ENCODE measurements at regions not wholly inside any gene's neighbourhood (a gene's known extent, or its start where the extent isn't known, plus 50 kb on each side); places are given as distances from the start of the nearest gene placed in this dataset.

DNA sequence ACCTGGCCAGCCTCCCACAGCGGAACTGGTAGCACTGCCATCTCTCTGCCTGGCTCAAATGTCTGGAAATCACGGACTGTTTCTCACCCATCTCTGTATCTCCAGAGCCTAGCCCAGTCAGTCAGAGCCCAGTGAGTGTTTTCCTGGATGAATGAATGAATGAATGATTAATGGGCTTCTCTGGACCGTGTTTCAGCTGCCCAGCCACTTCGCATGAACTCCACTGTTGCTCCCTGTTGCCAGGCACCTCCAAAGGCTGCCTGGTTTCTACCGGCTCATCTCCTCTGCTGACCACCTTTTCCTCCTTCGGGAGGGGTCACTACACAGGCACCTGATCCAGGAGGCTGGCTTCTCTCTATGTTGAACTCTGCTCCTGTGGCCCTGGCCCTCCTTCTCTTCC is 91.0 kb upstream of the SDK2 start:
- Mint-ChIP-seq H3K27ac (peak overlapping the region in 1 of 3 donors; percentile 56), H3K36me3 (peaks cover 6% of the 10 kb centered on the region), H3K4me1 (peaks cover 0 to 14% (median 1%) of the 10 kb centered on the region in 4 donors), H3K9me3 (peaks cover 0 to 17% (median 8%) of the 10 kb centered on the region in 7 donors), H3K4me3 (no peak overlapping the region), H3K27me3 (no peaks in the 10 kb centered on the region)
- DNase-seq: no peak
- Histone ChIP-seq H3K36me3 (ENCODE audit: control insufficient read depth, insufficient read depth, low read length) (no peaks in the 10 kb centered on the region), H3K4me3 (ENCODE audit: low read depth, low read length) (no peak overlapping the region), H3K4me1 (ENCODE audit: control insufficient read depth, insufficient read depth, low read length, poor library complexity, severe bottlenecking) (no peaks in the 10 kb centered on the region), H3K27me3 (ENCODE audit: control insufficient read depth, insufficient read depth, low read length) (peaks cover 3% of the 10 kb centered on the region), H3K27ac (ENCODE audit: insufficient read depth, low read length, poor library complexity, severe bottlenecking) (no peak overlapping the region), H3K9me3 (ENCODE audit: control insufficient read depth in 2 of 2, low read length in 2 of 2) (peaks cover 6 to 11% of the 10 kb centered on the region in 2 experiments)
- ATAC-seq (ENCODE audit: low read depth in 2 of 2): no peak

DNA sequence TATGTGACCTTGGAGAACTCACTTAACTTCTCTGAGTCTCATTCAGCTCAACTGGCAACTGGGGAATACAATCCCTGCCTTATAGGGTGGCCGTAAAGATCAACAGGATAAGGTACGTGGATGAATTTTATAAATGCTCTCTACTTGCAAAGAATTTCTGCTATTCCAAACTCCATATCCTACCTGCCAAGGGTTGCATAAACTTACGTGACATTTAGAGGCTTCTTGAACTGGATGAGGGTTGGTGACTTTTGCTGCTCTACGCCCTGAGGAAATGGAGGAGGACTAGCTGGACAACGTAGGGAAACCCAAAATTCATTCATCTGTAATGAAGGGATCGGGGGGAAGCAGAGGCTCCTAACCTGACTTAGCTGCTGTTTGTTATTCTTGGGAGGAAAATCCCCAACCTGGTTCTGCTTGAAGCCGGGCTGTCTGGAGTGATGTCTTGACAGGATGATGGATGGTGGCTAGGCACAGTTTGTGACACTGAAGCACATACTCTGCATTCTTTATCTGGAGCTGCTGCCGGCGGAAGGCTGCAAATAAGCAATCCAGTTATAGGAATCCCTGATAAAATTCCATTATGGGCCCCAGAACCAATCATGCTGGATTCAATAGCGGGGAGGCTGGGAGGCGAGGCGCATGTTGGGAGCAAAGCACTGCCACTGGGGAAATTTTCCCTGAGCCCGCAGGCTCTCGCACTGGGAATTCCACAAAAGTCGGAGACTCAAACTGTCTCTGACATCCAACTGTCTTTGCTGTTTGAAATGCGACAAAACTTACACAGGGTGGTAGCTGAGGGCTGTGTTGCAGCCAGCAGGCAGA is 94.7 kb upstream of the SDK2 start:
- no peak overlapping the region for H3K27ac ChIP-seq (ENCODE audit: insufficient read depth, low read length, poor library complexity, severe bottlenecking)
- H3K4me3 Mint-ChIP-seq: no peak overlapping the region
- H3K4me1 ChIP-seq (ENCODE audit: control insufficient read depth, insufficient read depth, low read length, poor library complexity, severe bottlenecking): no peaks in the 10 kb centered on the region
- H3K27me3 ChIP-seq (ENCODE audit: control insufficient read depth, insufficient read depth, low read length): no peaks in the 10 kb centered on the region
- no peaks in the 10 kb centered on the region for H3K9me3 Mint-ChIP-seq
- H3K36me3 Mint-ChIP-seq: no peaks in the 10 kb centered on the region
- H3K9me3 ChIP-seq (ENCODE audit: control insufficient read depth in 2 of 2, low read length in 2 of 2): no peaks in the 10 kb centered on the region
- H3K27ac Mint-ChIP-seq: no peak overlapping the region
- DNase-seq (no peak), ATAC-seq (ENCODE audit: low read depth in 2 of 2) (no peak)
- no peak overlapping the region for H3K4me3 ChIP-seq (ENCODE audit: low read depth, low read length)
- H3K4me1 Mint-ChIP-seq: peaks cover 0 to 19% (median 4%) of the 10 kb centered on the region in 4 donors
- H3K27me3 Mint-ChIP-seq: no peaks in the 10 kb centered on the region
- no peaks in the 10 kb centered on the region for H3K36me3 ChIP-seq (ENCODE audit: control insufficient read depth, insufficient read depth, low read length)

DNA sequence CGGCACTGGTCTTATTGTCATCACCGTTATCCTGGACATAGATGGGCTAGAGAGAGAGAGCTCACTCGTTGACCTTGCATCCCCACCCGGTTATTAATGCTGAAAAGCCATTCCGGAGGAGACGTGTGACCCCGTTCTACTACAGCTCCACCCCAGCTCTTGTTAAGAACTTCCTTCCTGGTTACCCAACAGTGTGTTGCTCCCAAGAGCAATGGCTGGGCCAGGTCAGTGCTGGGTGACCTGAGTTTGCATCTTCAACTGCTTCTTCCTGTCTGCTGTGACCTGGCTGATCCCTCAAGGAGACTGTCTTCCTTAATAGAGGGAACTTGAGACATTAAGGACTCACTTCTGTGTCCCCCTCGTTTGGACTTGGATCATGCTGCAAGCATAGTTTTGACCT is 96.1 kb upstream of the SDK2 start:
- Histone ChIP-seq H3K36me3 (ENCODE audit: control insufficient read depth, insufficient read depth, low read length) (no peaks in the 10 kb centered on the region), H3K27ac (ENCODE audit: insufficient read depth, low read length, poor library complexity, severe bottlenecking) (no peak overlapping the region), H3K27me3 (ENCODE audit: control insufficient read depth, insufficient read depth, low read length) (no peaks in the 10 kb centered on the region), H3K4me3 (ENCODE audit: low read depth, low read length) (no peak overlapping the region), H3K4me1 (ENCODE audit: control insufficient read depth, insufficient read depth, low read length, poor library complexity, severe bottlenecking) (no peaks in the 10 kb centered on the region), H3K9me3 (ENCODE audit: control insufficient read depth in 2 of 2, low read length in 2 of 2) (no peaks in the 10 kb centered on the region)
- H3K36me3 Mint-ChIP-seq: no peaks in the 10 kb centered on the region
- peak overlapping the region in 1 of 3 donors; percentile 20 for H3K27ac Mint-ChIP-seq
- H3K27me3 Mint-ChIP-seq: peaks cover 4% of the 10 kb centered on the region
- H3K4me3 Mint-ChIP-seq: no peak overlapping the region
- H3K4me1 Mint-ChIP-seq: peaks cover 0 to 19% (median 6%) of the 10 kb centered on the region in 4 donors
- no peak for DNase-seq
- H3K9me3 Mint-ChIP-seq: no peaks in the 10 kb centered on the region
- no peak for ATAC-seq (ENCODE audit: low read depth in 2 of 2)

DNA sequence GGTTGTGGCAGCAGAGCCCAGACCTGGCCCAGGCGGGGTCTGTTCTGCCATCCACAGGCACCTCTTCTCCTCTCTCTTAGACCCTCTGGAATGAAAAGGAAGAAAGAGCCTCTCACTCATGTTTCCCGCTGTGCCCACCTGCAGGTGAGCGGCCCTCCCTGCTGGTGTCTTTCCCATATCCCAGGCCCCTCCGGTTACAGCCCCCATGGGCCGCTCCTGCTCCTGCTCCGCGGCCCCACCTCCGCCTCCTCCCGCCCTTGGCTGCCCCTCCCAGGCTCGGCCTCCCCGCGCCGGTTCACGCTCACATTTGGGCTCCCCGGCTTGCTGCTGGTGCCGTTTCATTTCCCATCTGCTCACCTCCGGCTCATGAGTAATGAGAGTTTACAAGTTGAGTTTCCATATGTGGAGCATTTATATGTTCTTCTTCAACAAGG is 98.7 kb upstream of the SDK2 start:
- Mint-ChIP-seq H3K9me3 (no peaks in the 10 kb centered on the region), H3K4me3 (no peak overlapping the region), H3K27me3 (peaks cover 4% of the 10 kb centered on the region), H3K36me3 (no peaks in the 10 kb centered on the region), H3K4me1 (peaks cover 0 to 19% (median 6%) of the 10 kb centered on the region in 4 donors), H3K27ac (no peak overlapping the region)
- ATAC-seq (ENCODE audit: low read depth in 2 of 2) (no peak), DNase-seq (no peak)
- H3K27ac ChIP-seq (ENCODE audit: insufficient read depth, low read length, poor library complexity, severe bottlenecking): no peak overlapping the region
- H3K9me3 ChIP-seq (ENCODE audit: control insufficient read depth in 2 of 2, low read length in 2 of 2): no peaks in the 10 kb centered on the region
- H3K4me3 ChIP-seq (ENCODE audit: low read depth, low read length): no peak overlapping the region
- no peaks in the 10 kb centered on the region for H3K36me3 ChIP-seq (ENCODE audit: control insufficient read depth, insufficient read depth, low read length)
- no peaks in the 10 kb centered on the region for H3K27me3 ChIP-seq (ENCODE audit: control insufficient read depth, insufficient read depth, low read length)
- H3K4me1 ChIP-seq (ENCODE audit: control insufficient read depth, insufficient read depth, low read length, poor library complexity, severe bottlenecking): no peaks in the 10 kb centered on the region

DNA sequence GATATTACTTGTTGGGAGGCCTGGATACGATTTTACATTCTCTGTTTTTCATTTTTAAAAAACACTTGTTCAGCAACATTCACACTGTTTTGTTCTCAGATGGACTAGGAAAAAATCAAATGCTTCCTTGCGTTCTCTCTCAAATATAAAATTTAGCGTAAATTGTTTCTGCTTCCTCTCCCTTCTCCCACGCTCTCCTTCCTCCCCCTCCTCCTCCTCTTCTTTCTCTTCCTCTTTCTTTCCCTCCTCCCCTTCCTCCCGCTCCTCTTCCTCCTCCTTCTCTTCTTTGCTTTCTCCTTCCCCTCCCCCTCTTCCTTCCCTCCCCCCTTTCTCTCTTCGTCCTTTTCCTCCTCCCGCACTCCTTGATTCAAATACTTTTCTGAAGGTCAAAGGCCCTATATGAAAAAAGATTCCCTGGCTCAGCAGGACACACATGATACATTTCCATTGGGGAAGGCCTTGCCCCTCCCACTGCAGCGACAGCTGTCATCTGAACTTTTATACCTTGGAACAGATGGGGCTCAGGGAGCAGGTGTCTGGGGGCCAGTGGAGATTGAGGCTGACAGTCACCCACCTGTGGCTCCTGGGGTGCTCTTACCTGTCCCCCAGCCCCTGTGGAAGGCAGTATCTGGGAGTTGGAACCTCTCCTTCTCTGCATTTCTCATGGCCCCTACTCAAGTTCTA is 99.4 kb upstream of the SDK2 start:
- Histone ChIP-seq H3K27ac (ENCODE audit: insufficient read depth, low read length, poor library complexity, severe bottlenecking) (no peak overlapping the region), H3K9me3 (ENCODE audit: control insufficient read depth in 2 of 2, low read length in 2 of 2) (no peaks in the 10 kb centered on the region), H3K27me3 (ENCODE audit: control insufficient read depth, insufficient read depth, low read length) (no peaks in the 10 kb centered on the region), H3K36me3 (ENCODE audit: control insufficient read depth, insufficient read depth, low read length) (no peaks in the 10 kb centered on the region), H3K4me1 (ENCODE audit: control insufficient read depth, insufficient read depth, low read length, poor library complexity, severe bottlenecking) (no peaks in the 10 kb centered on the region), H3K4me3 (ENCODE audit: low read depth, low read length) (no peak overlapping the region)
- peaks cover 0 to 16% (median 6%) of the 10 kb centered on the region in 4 donors for H3K4me1 Mint-ChIP-seq
- ATAC-seq (ENCODE audit: low read depth in 2 of 2): no peak
- no peaks in the 10 kb centered on the region for H3K36me3 Mint-ChIP-seq
- H3K27me3 Mint-ChIP-seq: peaks cover 4% of the 10 kb centered on the region
- DNase-seq: no peak
- no peak overlapping the region for H3K27ac Mint-ChIP-seq
- H3K9me3 Mint-ChIP-seq: no peaks in the 10 kb centered on the region
- H3K4me3 Mint-ChIP-seq: no peak overlapping the region

DNA sequence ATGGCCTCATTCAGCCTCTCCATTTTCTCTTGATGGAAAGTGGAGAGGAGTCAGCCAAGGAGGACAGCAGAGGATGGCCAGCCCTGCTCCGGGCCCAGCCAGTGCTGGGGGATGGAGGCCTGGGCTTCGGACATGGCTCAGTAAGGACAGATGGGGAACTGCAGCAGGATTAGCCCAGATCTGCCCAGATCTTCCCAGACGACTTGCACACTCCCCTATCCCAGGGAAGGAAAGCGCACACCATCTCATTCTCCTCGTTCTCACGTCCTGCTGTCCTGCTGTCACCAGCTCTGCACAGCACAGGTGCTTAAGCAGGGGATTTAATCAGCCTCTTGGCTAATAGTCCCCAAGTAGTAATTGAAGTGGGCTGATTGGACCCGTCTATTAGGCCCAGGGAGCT is 100.2 kb upstream of the SDK2 start:
- Mint-ChIP-seq H3K27me3 (peaks cover 4% of the 10 kb centered on the region), H3K9me3 (no peaks in the 10 kb centered on the region), H3K4me1 (peaks cover 0 to 12% (median 6%) of the 10 kb centered on the region in 4 donors), H3K27ac (peak overlapping the region in 1 of 3 donors; percentile 55), H3K4me3 (no peak overlapping the region), H3K36me3 (no peaks in the 10 kb centered on the region)
- Histone ChIP-seq H3K9me3 (ENCODE audit: control insufficient read depth in 2 of 2, low read length in 2 of 2) (no peaks in the 10 kb centered on the region), H3K4me1 (ENCODE audit: control insufficient read depth, insufficient read depth, low read length, poor library complexity, severe bottlenecking) (no peaks in the 10 kb centered on the region), H3K27ac (ENCODE audit: insufficient read depth, low read length, poor library complexity, severe bottlenecking) (no peak overlapping the region), H3K36me3 (ENCODE audit: control insufficient read depth, insufficient read depth, low read length) (no peaks in the 10 kb centered on the region), H3K4me3 (ENCODE audit: low read depth, low read length) (no peak overlapping the region), H3K27me3 (ENCODE audit: control insufficient read depth, insufficient read depth, low read length) (no peaks in the 10 kb centered on the region)
- no peak for DNase-seq
- ATAC-seq (ENCODE audit: low read depth in 2 of 2): no peak

DNA sequence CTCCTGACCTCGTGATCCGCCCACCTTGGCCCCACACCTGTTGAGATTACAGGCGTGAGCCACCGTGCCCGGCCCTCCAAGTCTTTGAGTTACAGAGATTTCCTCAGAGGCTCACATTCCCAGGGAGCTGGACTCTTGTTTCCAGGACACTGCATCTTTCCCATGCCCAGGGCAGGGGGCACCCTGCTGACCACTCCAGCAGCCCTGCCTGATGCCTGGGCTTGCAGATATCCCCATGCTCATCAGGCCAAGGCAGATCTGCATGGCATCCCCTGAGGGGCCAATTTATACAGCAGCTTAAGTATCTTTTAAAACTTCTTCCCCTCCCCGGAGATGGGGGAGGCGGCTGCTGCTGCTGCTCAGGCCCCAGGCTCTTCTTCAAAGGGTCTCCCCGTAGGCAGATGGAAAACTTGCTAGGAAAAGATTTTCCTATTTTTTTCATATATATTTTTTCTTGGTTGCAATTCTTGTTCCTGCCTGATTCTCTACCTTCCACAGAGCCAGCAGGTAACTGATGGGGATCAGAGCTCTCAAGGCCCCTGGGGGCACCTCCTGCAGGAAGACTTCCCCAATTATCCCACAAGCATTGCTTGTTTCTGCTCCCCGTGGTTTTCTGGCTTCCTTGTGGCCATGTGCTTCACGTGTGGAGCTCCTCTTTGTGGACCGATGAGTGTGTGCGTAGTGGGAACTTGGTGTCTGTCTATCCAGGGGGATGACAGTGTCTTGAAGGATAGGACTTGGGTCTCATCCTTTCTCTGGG is 102.2 kb upstream of the SDK2 start:
- H3K4me1 Mint-ChIP-seq: peaks cover 0 to 4% (median 0%) of the 10 kb centered on the region in 4 donors
- H3K9me3 Mint-ChIP-seq: no peaks in the 10 kb centered on the region
- Histone ChIP-seq H3K27ac (ENCODE audit: insufficient read depth, low read length, poor library complexity, severe bottlenecking) (no peak overlapping the region), H3K4me1 (ENCODE audit: control insufficient read depth, insufficient read depth, low read length, poor library complexity, severe bottlenecking) (no peaks in the 10 kb centered on the region), H3K9me3 (ENCODE audit: control insufficient read depth in 2 of 2, low read length in 2 of 2) (no peaks in the 10 kb centered on the region), H3K4me3 (ENCODE audit: low read depth, low read length) (no peak overlapping the region), H3K27me3 (ENCODE audit: control insufficient read depth, insufficient read depth, low read length) (no peaks in the 10 kb centered on the region), H3K36me3 (ENCODE audit: control insufficient read depth, insufficient read depth, low read length) (no peaks in the 10 kb centered on the region)
- ATAC-seq (ENCODE audit: low read depth in 2 of 2) (no peak), DNase-seq (no peak)
- peak overlapping the region in 1 of 3 donors; percentile 23 for H3K27ac Mint-ChIP-seq
- H3K36me3 Mint-ChIP-seq: no peaks in the 10 kb centered on the region
- no peak overlapping the region for H3K4me3 Mint-ChIP-seq
- peaks cover 9% of the 10 kb centered on the region for H3K27me3 Mint-ChIP-seq
